ENCODE measurements at regions not wholly inside any gene's neighbourhood (a gene's known extent, or its start where the extent isn't known, plus 50 kb on each side); places are given as distances from the start of the nearest gene placed in this dataset.

- no peak for TF ChIP-seq ZC3H11A (IDR thresholded peaks at IDR 0.05; ENCODE audit: low read depth, low read length)
- no peak for TF ChIP-seq FOXO4 (CRISPR knock-in tag; IDR thresholded peaks at IDR 0.05)
- TF ChIP-seq MEF2A (IDR thresholded peaks at IDR 0.05; ENCODE audit: control insufficient read depth, low read depth, low read length) = no peak
- peak; percentile 68 to 86 for TF ChIP-seq E2F6 (IDR thresholded peaks at IDR 0.05; ENCODE audit: borderline replicate concordance in 1 of 2, extremely low read depth in 1 of 2, insufficient read depth in 1 of 2, insufficient read length in 1 of 2, low read depth in 1 of 2, low read length in 1 of 2, poor library complexity in 1 of 2, severe bottlenecking in 1 of 2)
- no peak for TF ChIP-seq PURB (CRISPR knock-in tag; IDR thresholded peaks at IDR 0.05; ENCODE audit: low read depth)
- TF ChIP-seq SOX6 (IDR thresholded peaks at IDR 0.05) = peak; percentile 55
- TF ChIP-seq XRCC4 (IDR thresholded peaks at IDR 0.05; ENCODE audit: extremely low read depth, insufficient read depth, insufficient read length) = no peak
- TF ChIP-seq ZBTB1 (CRISPR knock-in tag; IDR thresholded peaks at IDR 0.05; ENCODE audit: borderline replicate concordance, low read depth) = no peak
- peak; percentile 76 for TF ChIP-seq CXXC5 (CRISPR knock-in tag; IDR thresholded peaks at IDR 0.05)
- TF ChIP-seq, protein P1, sequence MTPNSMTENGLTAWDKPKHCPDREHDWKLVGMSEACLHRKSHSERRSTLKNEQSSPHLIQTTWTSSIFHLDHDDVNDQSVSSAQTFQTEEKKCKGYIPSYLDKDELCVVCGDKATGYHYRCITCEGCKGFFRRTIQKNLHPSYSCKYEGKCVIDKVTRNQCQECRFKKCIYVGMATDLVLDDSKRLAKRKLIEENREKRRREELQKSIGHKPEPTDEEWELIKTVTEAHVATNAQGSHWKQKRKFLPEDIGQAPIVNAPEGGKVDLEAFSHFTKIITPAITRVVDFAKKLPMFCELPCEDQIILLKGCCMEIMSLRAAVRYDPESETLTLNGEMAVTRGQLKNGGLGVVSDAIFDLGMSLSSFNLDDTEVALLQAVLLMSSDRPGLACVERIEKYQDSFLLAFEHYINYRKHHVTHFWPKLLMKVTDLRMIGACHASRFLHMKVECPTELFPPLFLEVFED (CRISPR knock-in tag; conservative IDR thresholded peaks at IDR 0.05) = no peak
- TF ChIP-seq CBX1 (IDR thresholded peaks at IDR 0.05; ENCODE audit: low read depth) = peak; percentile 64; the same call in 1 of the 2 replicates
- no peak for TF ChIP-seq NR2F6 (CRISPR knock-in tag; IDR thresholded peaks at IDR 0.05)
- TF ChIP-seq ZFP1 (CRISPR knock-in tag; IDR thresholded peaks at IDR 0.05) = no peak
- TF ChIP-seq PHF8 (IDR thresholded peaks at IDR 0.05; ENCODE audit: borderline replicate concordance, low read length) = peak; percentile 18; the same call in 1 of the 2 replicates
- TF ChIP-seq ZNF354B (CRISPR knock-in tag; IDR thresholded peaks at IDR 0.05) = no peak
- TF ChIP-seq, protein P2, sequence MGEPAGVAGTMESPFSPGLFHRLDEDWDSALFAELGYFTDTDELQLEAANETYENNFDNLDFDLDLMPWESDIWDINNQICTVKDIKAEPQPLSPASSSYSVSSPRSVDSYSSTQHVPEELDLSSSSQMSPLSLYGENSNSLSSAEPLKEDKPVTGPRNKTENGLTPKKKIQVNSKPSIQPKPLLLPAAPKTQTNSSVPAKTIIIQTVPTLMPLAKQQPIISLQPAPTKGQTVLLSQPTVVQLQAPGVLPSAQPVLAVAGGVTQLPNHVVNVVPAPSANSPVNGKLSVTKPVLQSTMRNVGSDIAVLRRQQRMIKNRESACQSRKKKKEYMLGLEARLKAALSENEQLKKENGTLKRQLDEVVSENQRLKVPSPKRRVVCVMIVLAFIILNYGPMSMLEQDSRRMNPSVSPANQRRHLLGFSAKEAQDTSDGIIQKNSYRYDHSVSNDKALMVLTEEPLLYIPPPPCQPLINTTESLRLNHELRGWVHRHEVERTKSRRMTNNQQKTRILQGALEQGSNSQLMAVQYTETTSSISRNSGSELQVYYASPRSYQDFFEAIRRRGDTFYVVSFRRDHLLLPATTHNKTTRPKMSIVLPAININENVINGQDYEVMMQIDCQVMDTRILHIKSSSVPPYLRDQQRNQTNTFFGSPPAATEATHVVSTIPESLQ (CRISPR knock-in tag; IDR thresholded peaks at IDR 0.05) = 0 out of 2 replicates have a peak, but pooled peaks have one; percentile 62
- 0 out of 2 replicates have a peak, but pooled peaks have one; percentile 35 for TF ChIP-seq JUND (IDR thresholded peaks at IDR 0.05; ENCODE audit: borderline replicate concordance, low read depth, low read length)
- peak; percentile 49; the same call in 2 of the 3 replicates for TF ChIP-seq JUND (tag; IDR thresholded peaks at IDR 0.05; ENCODE audit: borderline replicate concordance, low read depth, low read length)
- TF ChIP-seq IRF2 (CRISPR knock-in tag; IDR thresholded peaks at IDR 0.05) = no peak
- peak in 2 of 3 experiments; percentile 18 to 83 for TF ChIP-seq YY1 (IDR thresholded peaks at IDR 0.05; ENCODE audit: borderline replicate concordance in 1 of 3, control insufficient read depth in 1 of 3, extremely low read depth in 1 of 3, insufficient read depth in 3 of 3, insufficient read length in 1 of 3, insufficient replicate concordance in 2 of 3, low read depth in 1 of 3, low read length in 2 of 3)
- no peak for TF ChIP-seq HDAC3 (IDR thresholded peaks at IDR 0.05; ENCODE audit: borderline replicate concordance, partially characterized antibody)
Measured at GRCh38 chr5:176185133-176185733, 53.0 kb upstream of the SIMC1 start (continued).
